B cell (primary cell): ENCODE measurements at regions not wholly inside any gene's neighbourhood (a gene's known extent, or its start where the extent isn't known, plus 50 kb on each side); places are given as distances from the start of the nearest gene placed in this dataset.

Source experiments
- CTCF ChIP-seq: fragments of 200-600 bp; IDR thresholded peaks from one replicate; pipeline ENCODE4 v1.8.0; 2022; ENCODE audit warnings: antibody characterized with exemption, mild to moderate bottlenecking
- EZH2 ChIP-seq: IDR thresholded peaks from 2 replicates; pipeline ENCODE4 v1.6.1; 2012; ENCODE audit warnings: borderline replicate concordance, low read depth, mild to moderate bottlenecking, moderate library complexity, low read length; ENCODE audit not compliant: insufficient read depth, poor library complexity, severe bottlenecking

- TF ChIP-seq CTCF: no peak
- TF ChIP-seq EZH2: no peak
Observed at GRCh38 chr7:128157906-128158305, 83.2 kb upstream of the LEP start.
